ENCODE measurements at regions not wholly inside any gene's neighbourhood (a gene's known extent, or its start where the extent isn't known, plus 50 kb on each side); places are given as distances from the start of the nearest gene placed in this dataset.

GRCh38 chr22:22089459-22090308 is 107.1 kb upstream of the TOP3B start:
- TF ChIP-seq, protein P1, sequence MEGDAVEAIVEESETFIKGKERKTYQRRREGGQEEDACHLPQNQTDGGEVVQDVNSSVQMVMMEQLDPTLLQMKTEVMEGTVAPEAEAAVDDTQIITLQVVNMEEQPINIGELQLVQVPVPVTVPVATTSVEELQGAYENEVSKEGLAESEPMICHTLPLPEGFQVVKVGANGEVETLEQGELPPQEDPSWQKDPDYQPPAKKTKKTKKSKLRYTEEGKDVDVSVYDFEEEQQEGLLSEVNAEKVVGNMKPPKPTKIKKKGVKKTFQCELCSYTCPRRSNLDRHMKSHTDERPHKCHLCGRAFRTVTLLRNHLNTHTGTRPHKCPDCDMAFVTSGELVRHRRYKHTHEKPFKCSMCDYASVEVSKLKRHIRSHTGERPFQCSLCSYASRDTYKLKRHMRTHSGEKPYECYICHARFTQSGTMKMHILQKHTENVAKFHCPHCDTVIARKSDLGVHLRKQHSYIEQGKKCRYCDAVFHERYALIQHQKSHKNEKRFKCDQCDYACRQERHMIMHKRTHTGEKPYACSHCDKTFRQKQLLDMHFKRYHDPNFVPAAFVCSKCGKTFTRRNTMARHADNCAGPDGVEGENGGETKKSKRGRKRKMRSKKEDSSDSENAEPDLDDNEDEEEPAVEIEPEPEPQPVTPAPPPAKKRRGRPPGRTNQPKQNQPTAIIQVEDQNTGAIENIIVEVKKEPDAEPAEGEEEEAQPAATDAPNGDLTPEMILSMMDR (IDR thresholded peaks at IDR 0.05), result no peak
- no peaks in the 10 kb centered on the region for H3K36me3 ChIP-seq
- DNase-seq, result no peak
- H3K4me3 ChIP-seq, result no peak overlapping the region
- H3K27me3 ChIP-seq, result no peaks in the 10 kb centered on the region
- no peaks in the 10 kb centered on the region for H3K9me3 ChIP-seq
- H3K9ac ChIP-seq (ENCODE audit: low read depth in 2 of 2, low read length in 2 of 2), result no peak overlapping the region
- intact Hi-C loops (cut with DNase I), result no loop called here
- H3K27ac ChIP-seq, result no peak overlapping the region
- H3K4me1 ChIP-seq, result no peaks in the 10 kb centered on the region

DNA sequence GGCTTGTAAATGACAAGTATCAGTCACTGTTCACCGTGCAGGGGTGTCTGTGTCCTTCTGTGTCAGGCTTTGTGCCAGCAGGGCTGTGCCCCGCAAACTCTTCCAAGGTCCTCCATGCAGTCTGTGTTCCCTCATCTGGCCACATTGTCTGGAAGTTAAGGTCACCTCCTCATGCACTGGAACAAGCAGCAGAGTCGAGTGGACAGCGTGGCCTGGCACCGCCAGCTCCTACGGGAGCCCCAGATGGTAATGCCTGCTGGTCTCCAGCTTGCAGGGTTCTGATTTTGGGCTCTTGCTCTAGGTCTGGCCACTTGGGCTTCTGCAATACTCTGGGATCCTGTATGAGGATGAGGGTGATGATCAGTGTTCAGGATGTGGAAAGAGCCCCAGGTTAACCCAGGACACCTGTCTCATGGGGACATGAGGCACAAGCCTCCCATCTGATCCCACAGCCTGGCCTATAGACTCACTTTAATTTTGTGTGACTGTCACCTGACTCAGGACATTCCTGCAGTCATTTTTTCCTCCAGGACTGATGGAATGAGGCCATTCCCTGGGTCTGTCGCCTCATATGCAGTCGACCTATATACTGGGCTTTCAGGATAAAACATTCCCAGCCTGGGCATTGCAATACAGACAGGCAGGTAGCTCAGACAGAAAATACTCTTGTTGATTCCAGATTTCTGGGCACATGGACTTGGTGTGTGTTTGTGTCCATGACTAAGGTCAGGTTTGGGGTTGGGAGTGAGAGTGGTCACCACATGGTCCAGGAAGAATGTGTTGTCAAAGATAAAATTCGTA is 106.3 kb upstream of the TOP3B start:
- DNase-seq, result no peak
- Histone ChIP-seq H3K4me1 (no peaks in the 10 kb centered on the region), H3K36me3 (no peaks in the 10 kb centered on the region), H3K27ac (no peak overlapping the region), H3K9ac (ENCODE audit: low read depth in 2 of 2, low read length in 2 of 2) (no peak overlapping the region), H3K9me3 (no peaks in the 10 kb centered on the region), H3K4me3 (no peak overlapping the region), H3K27me3 (no peaks in the 10 kb centered on the region)
- TF ChIP-seq, protein P1 (IDR thresholded peaks at IDR 0.05), result no peak
- intact Hi-C loops (cut with DNase I), result no loop called here

DNA sequence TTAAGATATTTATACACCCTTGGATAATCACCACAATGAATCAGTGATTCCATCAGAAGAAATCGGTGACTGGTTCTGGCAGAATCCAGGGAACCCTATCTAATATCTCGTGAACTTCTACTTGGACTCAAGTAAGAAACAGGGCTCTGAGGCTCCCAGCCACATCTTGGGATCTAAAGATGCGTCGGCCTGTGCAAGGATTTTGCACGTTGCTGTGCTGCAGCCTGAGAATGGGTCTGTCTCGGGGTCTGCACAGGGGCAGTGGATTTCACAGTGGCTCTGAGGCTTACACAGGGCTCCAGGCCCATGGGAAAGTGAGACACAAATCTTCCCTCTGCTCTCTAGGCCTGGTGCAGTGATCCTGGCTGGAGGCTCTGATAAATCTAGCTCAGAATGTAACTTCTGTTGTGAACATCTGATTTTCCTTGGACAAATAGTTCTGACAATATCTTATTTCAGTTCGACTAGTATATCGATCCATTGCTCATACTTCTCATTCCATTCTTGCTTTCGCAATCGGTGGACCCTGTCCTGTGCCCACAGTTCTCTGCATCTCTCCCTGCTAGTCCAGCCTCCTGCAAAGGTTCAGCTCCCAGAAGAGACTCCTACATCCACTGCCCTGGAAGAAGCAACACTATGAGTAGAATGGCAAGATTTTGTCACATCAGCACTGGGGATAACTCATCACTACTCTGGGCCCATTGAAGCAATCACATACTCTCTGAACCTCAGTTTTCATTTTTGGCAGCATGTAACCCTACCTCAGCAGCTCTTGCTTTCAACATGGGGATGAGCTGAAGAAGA is 105.5 kb upstream of the TOP3B start:
- Histone ChIP-seq H3K9ac (ENCODE audit: low read depth in 2 of 2, low read length in 2 of 2) (no peak overlapping the region), H3K4me3 (no peak overlapping the region), H3K36me3 (no peaks in the 10 kb centered on the region), H3K4me1 (no peaks in the 10 kb centered on the region), H3K9me3 (no peaks in the 10 kb centered on the region), H3K27me3 (no peaks in the 10 kb centered on the region), H3K27ac (no peak overlapping the region)
- intact Hi-C loops (cut with DNase I), result no loop called here
- no peak for DNase-seq
- TF ChIP-seq, protein P1 (IDR thresholded peaks at IDR 0.05), result no peak

DNA sequence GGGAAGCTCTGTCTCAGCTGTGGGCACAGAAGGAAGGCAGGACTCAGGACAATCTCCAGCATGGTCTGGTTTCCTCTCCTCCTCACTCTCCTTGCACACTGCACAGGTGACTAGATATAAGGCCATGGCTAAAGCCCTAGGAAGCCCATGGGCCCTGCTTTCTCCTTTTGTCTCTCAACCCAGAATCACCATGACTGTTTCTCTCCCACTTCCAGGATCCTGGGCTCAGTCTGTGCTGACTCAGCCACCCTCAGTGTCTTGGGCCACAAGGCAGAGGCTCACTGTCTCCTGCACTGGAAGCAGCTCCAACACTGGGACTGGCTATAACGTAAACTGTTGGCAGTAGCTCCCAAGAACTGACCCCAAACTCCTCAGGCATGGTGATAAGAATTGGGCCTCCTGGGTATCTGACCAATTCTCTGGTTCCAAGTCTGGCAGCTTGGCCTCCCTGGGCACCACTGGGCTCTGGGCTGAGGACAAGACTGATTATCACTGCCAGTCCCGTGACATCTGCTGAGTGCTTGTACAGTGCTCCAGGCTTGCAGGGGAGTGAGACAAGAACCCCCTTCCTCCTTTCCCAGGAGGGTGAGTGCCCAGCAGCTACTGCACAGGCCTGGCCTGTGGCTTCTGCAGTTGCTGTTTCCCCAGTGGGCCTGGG is 104.0 kb upstream of the TOP3B start:
- no peak overlapping the region for H3K27ac ChIP-seq
- TF ChIP-seq, protein P1 (IDR thresholded peaks at IDR 0.05), result no peak
- no peak for DNase-seq
- intact Hi-C loops (cut with DNase I), result no loop called here
- H3K4me1 ChIP-seq, result no peaks in the 10 kb centered on the region
- H3K9me3 ChIP-seq, result no peaks in the 10 kb centered on the region
- no peaks in the 10 kb centered on the region for H3K36me3 ChIP-seq
- no peaks in the 10 kb centered on the region for H3K27me3 ChIP-seq
- H3K9ac ChIP-seq (ENCODE audit: low read depth in 2 of 2, low read length in 2 of 2), result no peak overlapping the region
- H3K4me3 ChIP-seq, result no peak overlapping the region

Measured in colonic mucosa (tissue), 4 donors.